Type B pancreatic cell (in vitro differentiated cells): ENCODE measurements at regions not wholly inside any gene's neighbourhood (a gene's known extent, or its start where the extent isn't known, plus 50 kb on each side); places are given as distances from the start of the nearest gene placed in this dataset.

Experiments used
- DNase-seq: peaks from one replicate; pipeline ENCODE4 v3.0.0; 2021; ENCODE audit warnings: mixed read lengths; ENCODE audit not compliant: unreplicated experiment; ENCODE audit errors: extremely low spot score
- H3K27ac Mint-ChIP-seq: 2 replicates; pipeline ENCODE4 v1.8.0; 2021; ENCODE audit warnings: mild to moderate bottlenecking, mixed read lengths
- H3K27me3 Mint-ChIP-seq: 2 replicates; pipeline ENCODE4 v1.8.0; 2021; ENCODE audit warnings: mixed read lengths
- H3K36me3 Mint-ChIP-seq: 2 replicates; pipeline ENCODE4 v1.8.0; 2021; ENCODE audit warnings: mixed read lengths
- H3K4me1 Mint-ChIP-seq: one replicate; pipeline ENCODE4 v1.8.0; 2021; ENCODE audit warnings: mixed read lengths; ENCODE audit not compliant: unreplicated experiment
- H3K4me3 Mint-ChIP-seq: 2 replicates; pipeline ENCODE4 v1.8.0; 2021; ENCODE audit warnings: mild to moderate bottlenecking, mixed read lengths
- H3K9me3 Mint-ChIP-seq: 2 replicates; pipeline ENCODE4 v1.8.0; 2021; ENCODE audit warnings: mixed read lengths
- TF ChIP-seq, protein P1 (sequence below): fragments of 200-600 bp; sonication (generic); conservative IDR thresholded peaks from 2 replicates; pipeline ENCODE4 v1.5.0; 2021; ENCODE audit warnings: antibody characterized with exemption, mild to moderate bottlenecking

- H3K4me1 Mint-ChIP-seq, result peaks cover 12% of the 10 kb centered on the region
- DNase-seq, result no peak
- peaks cover 4% of the 10 kb centered on the region for H3K9me3 Mint-ChIP-seq
- no peaks in the 10 kb centered on the region for H3K27me3 Mint-ChIP-seq
- TF ChIP-seq, protein P1, sequence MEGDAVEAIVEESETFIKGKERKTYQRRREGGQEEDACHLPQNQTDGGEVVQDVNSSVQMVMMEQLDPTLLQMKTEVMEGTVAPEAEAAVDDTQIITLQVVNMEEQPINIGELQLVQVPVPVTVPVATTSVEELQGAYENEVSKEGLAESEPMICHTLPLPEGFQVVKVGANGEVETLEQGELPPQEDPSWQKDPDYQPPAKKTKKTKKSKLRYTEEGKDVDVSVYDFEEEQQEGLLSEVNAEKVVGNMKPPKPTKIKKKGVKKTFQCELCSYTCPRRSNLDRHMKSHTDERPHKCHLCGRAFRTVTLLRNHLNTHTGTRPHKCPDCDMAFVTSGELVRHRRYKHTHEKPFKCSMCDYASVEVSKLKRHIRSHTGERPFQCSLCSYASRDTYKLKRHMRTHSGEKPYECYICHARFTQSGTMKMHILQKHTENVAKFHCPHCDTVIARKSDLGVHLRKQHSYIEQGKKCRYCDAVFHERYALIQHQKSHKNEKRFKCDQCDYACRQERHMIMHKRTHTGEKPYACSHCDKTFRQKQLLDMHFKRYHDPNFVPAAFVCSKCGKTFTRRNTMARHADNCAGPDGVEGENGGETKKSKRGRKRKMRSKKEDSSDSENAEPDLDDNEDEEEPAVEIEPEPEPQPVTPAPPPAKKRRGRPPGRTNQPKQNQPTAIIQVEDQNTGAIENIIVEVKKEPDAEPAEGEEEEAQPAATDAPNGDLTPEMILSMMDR, result no peak
- peaks cover 15% of the 10 kb centered on the region for H3K36me3 Mint-ChIP-seq
- no peak overlapping the region for H3K4me3 Mint-ChIP-seq
- H3K27ac Mint-ChIP-seq, result no peak overlapping the region
Measured at GRCh38 chr12:19627719-19628118, 188.4 kb downstream of the AEBP2 start.

DNA sequence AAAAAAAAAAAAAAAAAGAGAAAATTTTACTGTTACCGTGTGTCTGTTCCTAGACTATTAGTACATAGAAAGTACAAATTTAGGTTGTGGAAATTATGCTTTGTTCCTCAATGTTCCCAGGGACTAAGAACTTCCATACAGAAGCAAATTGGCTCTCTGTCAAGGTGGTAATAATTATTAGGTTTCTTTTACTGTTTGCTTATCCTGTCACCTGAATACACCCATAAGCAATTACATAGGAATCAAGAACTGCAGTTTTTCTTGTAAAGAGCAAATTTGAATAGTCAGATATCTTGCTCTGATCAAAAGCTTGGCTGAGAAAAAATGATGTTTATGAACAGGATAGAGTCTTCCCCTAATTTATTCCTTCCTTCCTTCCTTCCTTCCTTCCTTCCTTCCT, 191.2 kb downstream of the AEBP2 start:
- H3K9me3 Mint-ChIP-seq, result no peaks in the 10 kb centered on the region
- H3K4me1 Mint-ChIP-seq, result no peaks in the 10 kb centered on the region
- H3K36me3 Mint-ChIP-seq, result peaks cover 12% of the 10 kb centered on the region
- TF ChIP-seq, protein P1, result no peak
- no peaks in the 10 kb centered on the region for H3K27me3 Mint-ChIP-seq
- no peak overlapping the region for H3K27ac Mint-ChIP-seq
- no peak for DNase-seq
- no peak overlapping the region for H3K4me3 Mint-ChIP-seq

DNA sequence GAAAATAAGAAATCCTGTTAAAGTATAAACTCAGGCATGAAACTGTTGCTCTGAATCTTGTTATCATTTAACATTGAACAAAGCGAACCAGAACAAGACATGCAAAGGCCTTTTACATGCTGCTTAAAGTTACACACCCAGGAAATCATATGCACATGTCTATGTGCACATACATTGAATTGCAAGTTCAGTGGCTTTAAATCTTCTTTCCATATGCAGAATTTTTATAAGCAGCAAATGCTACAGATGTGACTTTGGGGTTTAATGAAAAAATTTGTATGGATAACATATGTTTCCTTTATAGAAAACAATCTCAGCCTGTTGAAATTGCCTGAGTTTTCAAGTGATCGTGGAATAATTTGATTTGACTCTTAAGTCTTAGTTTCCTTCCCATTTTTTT, 193.9 kb downstream of the AEBP2 start:
- Mint-ChIP-seq H3K36me3 (peaks cover 8% of the 10 kb centered on the region), H3K27ac (no peak overlapping the region), H3K4me3 (no peak overlapping the region), H3K27me3 (no peaks in the 10 kb centered on the region), H3K4me1 (no peaks in the 10 kb centered on the region), H3K9me3 (peaks cover 4% of the 10 kb centered on the region)
- TF ChIP-seq, protein P1, result no peak
- DNase-seq, result no peak

GRCh38 chr12:19633641-19634040, 194.3 kb downstream of the AEBP2 start:
- peaks cover 4% of the 10 kb centered on the region for H3K9me3 Mint-ChIP-seq
- H3K27me3 Mint-ChIP-seq, result no peaks in the 10 kb centered on the region
- no peak for DNase-seq
- H3K4me1 Mint-ChIP-seq, result no peaks in the 10 kb centered on the region
- peaks cover 8% of the 10 kb centered on the region for H3K36me3 Mint-ChIP-seq
- TF ChIP-seq, protein P1, result no peak
- H3K4me3 Mint-ChIP-seq, result no peak overlapping the region
- H3K27ac Mint-ChIP-seq, result no peak overlapping the region

GRCh38 chr12:19639781-19640415, 200.6 kb downstream of the AEBP2 start:
- Mint-ChIP-seq H3K4me3 (no peak overlapping the region), H3K9me3 (peaks cover 10% of the 10 kb centered on the region), H3K27ac (no peak overlapping the region), H3K36me3 (peaks cover 11% of the 10 kb centered on the region), H3K4me1 (peaks cover 14% of the 10 kb centered on the region), H3K27me3 (peaks cover 4% of the 10 kb centered on the region)
- DNase-seq, result no peak
- TF ChIP-seq, protein P1, result no peak
